Neural progenitor cell (in vitro differentiated cells): ENCODE measurements at regions not wholly inside any gene's neighbourhood (a gene's known extent, or its start where the extent isn't known, plus 50 kb on each side); places are given as distances from the start of the nearest gene placed in this dataset.
"Not testable (repeated sequence)": the region's sequence is repeated elsewhere in the genome, so short reads cannot be mapped to it uniquely, and the experiment has no call there.

Experiments used
- DNase-seq: peaks from one replicate; pipeline ENCODE4 v3.0.0-alpha.2; 2016; ENCODE audit warnings: low spot score
- H2AFZ ChIP-seq: fragments of 200-600 bp; sonication (generic); replicated peaks from 2 replicates; pipeline ENCODE4 v1.6.1; 2016; ENCODE audit warnings: antibody characterized with exemption
- H3F3A ChIP-seq: fragments of 200-600 bp; sonication (generic); 2 replicates; pipeline ENCODE4 v1.6.1; 2016; ENCODE audit warnings: antibody characterized with exemption, low read depth
- H3K27ac ChIP-seq: fragments of 200-600 bp; sonication (generic); 2 replicates; pipeline ENCODE4 v1.5.1; 2016; ENCODE audit warnings: mild to moderate bottlenecking
- H3K27me3 ChIP-seq: fragments of 200-600 bp; sonication (generic); 2 replicates; pipeline ENCODE4 v1.6.1; 2016; ENCODE audit warnings: mild to moderate bottlenecking, moderate library complexity
- H3K36me3 ChIP-seq: fragments of 200-600 bp; sonication (generic); 2 replicates; pipeline ENCODE4 v1.5.1; 2016
- H3K4me1 ChIP-seq: fragments of 200-600 bp; sonication (generic); 2 replicates; pipeline ENCODE4 v1.6.1; 2016; ENCODE audit warnings: mixed run types
- H3K4me2 ChIP-seq: fragments of 200-600 bp; sonication (generic); 2 replicates; pipeline ENCODE4 v1.6.1; 2016
- H3K4me3 ChIP-seq: fragments of 200-600 bp; sonication (generic); 2 replicates; pipeline ENCODE4 v1.5.1; 2016
- H3K79me2 ChIP-seq: fragments of 200-600 bp; sonication (generic); 2 replicates; pipeline ENCODE4 v1.6.1; 2016; ENCODE audit warnings: low read depth
- H3K9ac ChIP-seq: fragments of 200-600 bp; sonication (generic); 2 replicates; pipeline ENCODE4 v1.6.1; 2016
- H3K9me3 ChIP-seq: fragments of 200-600 bp; sonication (generic); 2 replicates; pipeline ENCODE4 v1.5.1; 2016; ENCODE audit warnings: low read depth
- H4K20me1 ChIP-seq: fragments of 200-600 bp; sonication (generic); 2 replicates; pipeline ENCODE4 v1.6.1; 2016; ENCODE audit warnings: low read depth
- H3K27ac Mint-ChIP-seq: 3 replicates; pipeline ENCODE4 v1.8.0; 2021; ENCODE audit warnings: mixed read lengths
- H3K27me3 Mint-ChIP-seq: 2 replicates; pipeline ENCODE4 v1.8.0; 2022; ENCODE audit warnings: low read depth, mild to moderate bottlenecking, inconsistent platforms, moderate library complexity, mixed read lengths; ENCODE audit not compliant: insufficient read depth
- H3K36me3 Mint-ChIP-seq: 3 replicates; pipeline ENCODE4 v1.8.0; 2021; ENCODE audit warnings: mixed read lengths
- H3K4me1 Mint-ChIP-seq: 3 replicates; pipeline ENCODE4 v1.8.0; 2021; ENCODE audit warnings: mixed read lengths
- H3K4me3 Mint-ChIP-seq: 3 replicates; pipeline ENCODE4 v1.8.0; 2021; ENCODE audit warnings: mild to moderate bottlenecking, moderate library complexity, mixed read lengths
- H3K9me3 Mint-ChIP-seq: 3 replicates; pipeline ENCODE4 v1.8.0; 2020; ENCODE audit warnings: mixed read lengths
- EZH2 ChIP-seq: fragments of 200-600 bp; sonication (generic); IDR thresholded peaks from 2 replicates; pipeline ENCODE4 v1.6.1; 2017; ENCODE audit warnings: antibody characterized with exemption, mild to moderate bottlenecking, moderate library complexity
- EZH2phosphoT487 ChIP-seq: fragments of 200-600 bp; sonication (generic); IDR thresholded peaks from 2 replicates; pipeline ENCODE4 v1.6.1; 2017; ENCODE audit warnings: antibody characterized with exemption
- TF ChIP-seq, protein P1 (sequence below): fragments of 200-600 bp; sonication (generic); IDR thresholded peaks from 2 replicates; pipeline ENCODE4 v1.5.1; 2017; ENCODE audit warnings: antibody characterized with exemption, mild to moderate bottlenecking

DNA sequence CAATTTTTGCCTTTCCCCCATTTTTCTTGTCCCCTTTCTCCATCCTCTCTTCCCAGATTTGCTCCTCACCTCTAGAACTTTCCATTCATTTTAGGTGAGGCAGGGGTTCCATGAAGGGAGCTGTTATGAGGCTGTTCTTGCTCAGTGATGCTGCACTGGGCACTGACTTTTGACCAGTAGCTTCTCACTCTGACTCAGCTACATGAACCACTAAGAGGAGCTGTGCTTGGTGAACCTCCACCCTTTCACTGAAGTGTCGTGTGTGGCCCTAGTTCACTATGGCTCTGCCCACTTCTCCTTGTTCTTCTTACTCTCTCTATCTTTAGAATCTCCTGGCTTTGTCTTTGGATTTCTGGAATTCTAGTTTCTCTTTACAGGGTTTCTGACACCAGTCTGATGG, 73.4 kb upstream of the ADRA1D start:
- no peaks in the 10 kb centered on the region for H3K27me3 ChIP-seq
- H3K36me3 Mint-ChIP-seq = no peaks in the 10 kb centered on the region

DNA sequence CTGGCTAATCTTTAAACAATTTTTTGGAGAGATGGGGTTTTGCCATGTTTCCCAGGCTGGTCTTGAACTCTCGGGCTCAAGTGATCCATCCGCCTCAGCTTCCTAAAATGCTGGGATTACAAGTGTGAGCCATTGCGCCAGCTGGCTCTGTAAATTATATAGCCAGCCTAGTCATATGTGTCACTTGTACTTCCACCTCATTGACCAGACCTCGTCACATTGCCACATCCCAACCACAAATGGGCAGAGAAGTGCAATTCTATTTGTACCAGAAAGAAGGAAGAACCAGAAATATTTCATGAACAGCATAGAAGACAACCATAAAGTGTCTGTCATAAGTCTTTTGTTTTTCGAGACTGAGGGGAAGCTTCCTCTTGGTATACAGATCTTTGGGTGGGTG, 71.2 kb upstream of the ADRA1D start:
- no peak for DNase-seq
- Mint-ChIP-seq H3K27ac (no peak overlapping the region), H3K4me1 (no peaks in the 10 kb centered on the region), H3K4me3 (no peak overlapping the region), H3K36me3 (no peaks in the 10 kb centered on the region), H3K27me3 (peaks cover 6% of the 10 kb centered on the region), H3K9me3 (peaks cover 6% of the 10 kb centered on the region)
- TF ChIP-seq, protein P1, sequence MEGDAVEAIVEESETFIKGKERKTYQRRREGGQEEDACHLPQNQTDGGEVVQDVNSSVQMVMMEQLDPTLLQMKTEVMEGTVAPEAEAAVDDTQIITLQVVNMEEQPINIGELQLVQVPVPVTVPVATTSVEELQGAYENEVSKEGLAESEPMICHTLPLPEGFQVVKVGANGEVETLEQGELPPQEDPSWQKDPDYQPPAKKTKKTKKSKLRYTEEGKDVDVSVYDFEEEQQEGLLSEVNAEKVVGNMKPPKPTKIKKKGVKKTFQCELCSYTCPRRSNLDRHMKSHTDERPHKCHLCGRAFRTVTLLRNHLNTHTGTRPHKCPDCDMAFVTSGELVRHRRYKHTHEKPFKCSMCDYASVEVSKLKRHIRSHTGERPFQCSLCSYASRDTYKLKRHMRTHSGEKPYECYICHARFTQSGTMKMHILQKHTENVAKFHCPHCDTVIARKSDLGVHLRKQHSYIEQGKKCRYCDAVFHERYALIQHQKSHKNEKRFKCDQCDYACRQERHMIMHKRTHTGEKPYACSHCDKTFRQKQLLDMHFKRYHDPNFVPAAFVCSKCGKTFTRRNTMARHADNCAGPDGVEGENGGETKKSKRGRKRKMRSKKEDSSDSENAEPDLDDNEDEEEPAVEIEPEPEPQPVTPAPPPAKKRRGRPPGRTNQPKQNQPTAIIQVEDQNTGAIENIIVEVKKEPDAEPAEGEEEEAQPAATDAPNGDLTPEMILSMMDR = no peak
- TF ChIP-seq EZH2phosphoT487 (no peak), EZH2 (no peak)
- Histone ChIP-seq H3K27ac (no peak overlapping the region), H3K9me3 (no peaks in the 10 kb centered on the region), H3F3A (no peaks in the 10 kb centered on the region), H3K4me2 (no peak overlapping the region), H4K20me1 (no peaks in the 10 kb centered on the region), H3K27me3 (no peaks in the 10 kb centered on the region), H3K4me3 (no peak overlapping the region), H3K36me3 (no peaks in the 10 kb centered on the region), H3K9ac (no peak overlapping the region), H2AFZ (no peak overlapping the region), H3K79me2 (no peaks in the 10 kb centered on the region), H3K4me1 (no peaks in the 10 kb centered on the region)

More for the DNA sequence above, 73.4 kb upstream of the ADRA1D start:
- TF ChIP-seq EZH2phosphoT487 (no peak), EZH2 (no peak)
- TF ChIP-seq, protein P1 = no peak
- no peaks in the 10 kb centered on the region for H3F3A ChIP-seq
- Mint-ChIP-seq H3K27me3 (peaks cover 6% of the 10 kb centered on the region), H3K9me3 (peaks cover 10% of the 10 kb centered on the region), H3K4me3 (no peak overlapping the region), H3K4me1 (peaks cover 3% of the 10 kb centered on the region), H3K27ac (no peak overlapping the region)
- no peaks in the 10 kb centered on the region for H3K4me1 ChIP-seq
- H2AFZ ChIP-seq = no peak overlapping the region
- H3K9me3 ChIP-seq = no peaks in the 10 kb centered on the region
- H3K4me3 ChIP-seq = no peak overlapping the region
- DNase-seq = no peak
- no peaks in the 10 kb centered on the region for H3K79me2 ChIP-seq
- H3K27ac ChIP-seq = no peak overlapping the region
- H3K36me3 ChIP-seq = no peaks in the 10 kb centered on the region
- H3K9ac ChIP-seq = no peak overlapping the region
- no peak overlapping the region for H3K4me2 ChIP-seq
- no peaks in the 10 kb centered on the region for H4K20me1 ChIP-seq

DNA sequence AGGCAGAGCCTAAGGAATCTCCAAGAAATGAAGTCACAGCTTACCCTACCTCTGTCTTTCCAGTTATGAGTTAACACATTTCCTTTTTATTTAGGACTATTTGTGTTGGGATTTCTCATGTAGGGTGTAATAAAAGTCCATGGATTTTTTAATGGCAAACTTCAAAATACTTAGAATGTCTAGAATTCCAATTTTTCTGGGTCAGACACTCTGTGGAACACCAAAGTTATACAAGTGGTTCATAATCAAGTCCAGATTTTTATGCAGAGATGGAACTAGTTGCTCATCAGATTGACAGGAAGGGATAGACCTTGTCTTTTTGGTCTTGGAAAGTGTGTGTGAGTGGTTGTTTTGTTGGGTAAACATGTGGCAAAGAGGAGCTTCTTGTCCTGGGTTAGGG, 69.8 kb upstream of the ADRA1D start:
- DNase-seq = no peak
- H3K36me3 ChIP-seq = no peaks in the 10 kb centered on the region
- Mint-ChIP-seq H3K27me3 (peaks cover 3% of the 10 kb centered on the region), H3K4me3 (no peak overlapping the region), H3K27ac (no peak overlapping the region), H3K9me3 (peaks cover 5% of the 10 kb centered on the region), H3K36me3 (no peaks in the 10 kb centered on the region), H3K4me1 (no peaks in the 10 kb centered on the region)
- H3K4me1 ChIP-seq = no peaks in the 10 kb centered on the region
- H3K27me3 ChIP-seq = no peaks in the 10 kb centered on the region
- no peak overlapping the region for H3K4me3 ChIP-seq
- H3K9ac ChIP-seq = no peak overlapping the region
- H3K9me3 ChIP-seq = no peaks in the 10 kb centered on the region
- H3K4me2 ChIP-seq = no peak overlapping the region
- H2AFZ ChIP-seq = no peak overlapping the region
- H3F3A ChIP-seq = no peaks in the 10 kb centered on the region
- no peak for TF ChIP-seq EZH2phosphoT487
- TF ChIP-seq, protein P1 = no peak
- no peak for TF ChIP-seq EZH2
- no peak overlapping the region for H3K27ac ChIP-seq
- no peaks in the 10 kb centered on the region for H3K79me2 ChIP-seq
- no peaks in the 10 kb centered on the region for H4K20me1 ChIP-seq

DNA sequence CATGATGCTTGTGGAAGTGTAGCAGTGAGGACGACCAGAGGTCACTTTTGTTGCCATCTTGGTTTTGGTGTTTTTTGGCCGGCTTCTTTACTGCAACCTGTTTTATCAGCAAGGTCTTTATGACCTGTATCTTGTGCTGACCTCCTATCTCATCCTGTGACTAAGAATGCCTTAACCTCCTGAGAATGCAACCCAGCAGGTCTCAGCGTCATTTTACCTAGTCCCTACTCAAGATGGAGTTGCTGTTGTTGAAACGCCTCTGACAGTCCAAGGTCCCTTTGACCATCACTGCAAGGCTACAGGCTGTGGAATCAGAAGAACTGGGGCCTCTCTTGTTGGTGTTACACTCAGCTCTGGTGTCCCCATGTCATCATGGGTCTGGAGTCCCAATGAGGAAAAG, 61.5 kb upstream of the ADRA1D start:
- not testable (repeated sequence) for DNase-seq, H3K4me1 ChIP-seq, H3K4me1 Mint-ChIP-seq, H4K20me1 ChIP-seq, H3K9ac ChIP-seq, H2AFZ ChIP-seq, H3K27me3 Mint-ChIP-seq, H3K4me3 Mint-ChIP-seq, H3K27me3 ChIP-seq, H3K36me3 Mint-ChIP-seq, H3K4me3 ChIP-seq, H3K27ac ChIP-seq, H3K27ac Mint-ChIP-seq, H3K36me3 ChIP-seq, H3K79me2 ChIP-seq, H3K9me3 ChIP-seq, H3K4me2 ChIP-seq, H3F3A ChIP-seq
- peaks cover 10% of the 10 kb centered on the region for H3K9me3 Mint-ChIP-seq
